ENCODE measurements at regions not wholly inside any gene's neighbourhood (a gene's known extent, or its start where the extent isn't known, plus 50 kb on each side); places are given as distances from the start of the nearest gene placed in this dataset.
A peak's percentile ranks its signal among the peaks of the same experiment; 100 is the strongest.

- H3K36me3 ChIP-seq: no peaks in the 10 kb centered on the region
- H3K27ac ChIP-seq: no peak overlapping the region
- no peaks in the 10 kb centered on the region for H3K27me3 ChIP-seq (replicated peaks)
- no peaks in the 10 kb centered on the region for H3K4me1 ChIP-seq (replicated peaks)
- DNase-seq (ENCODE audit: low read depth in 1 of 2, low spot score in 2 of 2): no peak
- no peak overlapping the region for H3K4me3 ChIP-seq
- no peaks in the 10 kb centered on the region for H3K9me3 ChIP-seq (replicated peaks)
Measured at GRCh38 chr12:87671757-87672156, 357.4 kb downstream of the C12orf50 start.

GRCh38 chr12:87670448-87670847 lies 358.8 kb downstream of the C12orf50 start:
- no peaks in the 10 kb centered on the region for H3K9me3 ChIP-seq (replicated peaks)
- no peak overlapping the region for H3K27ac ChIP-seq
- H3K4me3 ChIP-seq: no peak overlapping the region
- H3K27me3 ChIP-seq (replicated peaks): no peaks in the 10 kb centered on the region
- H3K36me3 ChIP-seq: no peaks in the 10 kb centered on the region
- H3K4me1 ChIP-seq (replicated peaks): no peaks in the 10 kb centered on the region
- no peak for DNase-seq (ENCODE audit: low read depth in 1 of 2, low spot score in 2 of 2)

GRCh38 chr12:87667378-87667777 lies 361.8 kb downstream of the C12orf50 start:
- Histone ChIP-seq H3K27ac (no peak overlapping the region), H3K4me3 (no peak overlapping the region), H3K4me1 (replicated peaks) (no peaks in the 10 kb centered on the region), H3K9me3 (replicated peaks) (no peaks in the 10 kb centered on the region), H3K27me3 (replicated peaks) (no peaks in the 10 kb centered on the region), H3K36me3 (no peaks in the 10 kb centered on the region)
- no peak for DNase-seq (ENCODE audit: low read depth in 1 of 2, low spot score in 2 of 2)

GRCh38 chr12:87661786-87662377 lies 367.3 kb downstream of the C12orf50 start:
- H3K27me3 ChIP-seq (replicated peaks): no peaks in the 10 kb centered on the region
- no peaks in the 10 kb centered on the region for H3K4me1 ChIP-seq (replicated peaks)
- H3K4me3 ChIP-seq: peak overlapping the region; percentile 30
- peak in 1 of 2 experiments; percentile 37 for DNase-seq (ENCODE audit: low read depth in 1 of 2, low spot score in 2 of 2)
- no peaks in the 10 kb centered on the region for H3K9me3 ChIP-seq (replicated peaks)
- no peaks in the 10 kb centered on the region for H3K36me3 ChIP-seq
- no peak overlapping the region for H3K27ac ChIP-seq

- H3K4me3 ChIP-seq: peak overlapping the region; percentile 30
- H3K27me3 ChIP-seq (replicated peaks): no peaks in the 10 kb centered on the region
- no peaks in the 10 kb centered on the region for H3K36me3 ChIP-seq
- no peaks in the 10 kb centered on the region for H3K4me1 ChIP-seq (replicated peaks)
- DNase-seq (ENCODE audit: low read depth in 1 of 2, low spot score in 2 of 2): no peak
- no peak overlapping the region for H3K27ac ChIP-seq
- no peaks in the 10 kb centered on the region for H3K9me3 ChIP-seq (replicated peaks)
Measured at GRCh38 chr12:87660987-87661774, 368.0 kb downstream of the C12orf50 start.

- H3K27ac ChIP-seq: no peak overlapping the region
- H3K36me3 ChIP-seq: no peaks in the 10 kb centered on the region
- H3K4me3 ChIP-seq: no peak overlapping the region
- no peaks in the 10 kb centered on the region for H3K27me3 ChIP-seq (replicated peaks)
- no peak for DNase-seq (ENCODE audit: low read depth in 1 of 2, low spot score in 2 of 2)
- no peaks in the 10 kb centered on the region for H3K4me1 ChIP-seq (replicated peaks)
- no peaks in the 10 kb centered on the region for H3K9me3 ChIP-seq (replicated peaks)
Measured at GRCh38 chr12:87660291-87660690, 368.9 kb downstream of the C12orf50 start.

GRCh38 chr12:87656311-87656710 lies 372.9 kb downstream of the C12orf50 start:
- H3K4me3 ChIP-seq: no peak overlapping the region
- no peak for DNase-seq (ENCODE audit: low read depth in 1 of 2, low spot score in 2 of 2)
- H3K4me1 ChIP-seq (replicated peaks): no peaks in the 10 kb centered on the region
- no peaks in the 10 kb centered on the region for H3K36me3 ChIP-seq
- no peaks in the 10 kb centered on the region for H3K9me3 ChIP-seq (replicated peaks)
- no peak overlapping the region for H3K27ac ChIP-seq
- no peaks in the 10 kb centered on the region for H3K27me3 ChIP-seq (replicated peaks)

- Histone ChIP-seq H3K4me3 (no peak overlapping the region), H3K27ac (no peak overlapping the region)
- DNase-seq (ENCODE audit: low read depth in 1 of 2, low spot score in 2 of 2): no peak
Measured at GRCh38 chr12:87651670-87652425, 377.4 kb downstream of the C12orf50 start.

GRCh38 chr12:87642245-87642644 lies 387.0 kb downstream of the C12orf50 start:
- Histone ChIP-seq H3K9me3 (replicated peaks) (no peaks in the 10 kb centered on the region), H3K27ac (no peak overlapping the region), H3K27me3 (replicated peaks) (no peaks in the 10 kb centered on the region), H3K4me3 (no peak overlapping the region), H3K4me1 (replicated peaks) (no peaks in the 10 kb centered on the region), H3K36me3 (no peaks in the 10 kb centered on the region)
- no peak for DNase-seq (ENCODE audit: low read depth in 1 of 2, low spot score in 2 of 2)

More at GRCh38 chr12:87651670-87652425, 377.4 kb downstream of the C12orf50 start:
- Histone ChIP-seq H3K4me1 (replicated peaks) (no peaks in the 10 kb centered on the region), H3K9me3 (replicated peaks) (no peaks in the 10 kb centered on the region), H3K27me3 (replicated peaks) (no peaks in the 10 kb centered on the region), H3K36me3 (no peaks in the 10 kb centered on the region)

GRCh38 chr12:87618199-87618598 lies 411.0 kb downstream of the C12orf50 start:
- no peaks in the 10 kb centered on the region for H3K4me1 ChIP-seq (replicated peaks)
- no peak for DNase-seq (ENCODE audit: low read depth in 1 of 2, low spot score in 2 of 2)

GRCh38 chr12:87612996-87613395 lies 416.2 kb downstream of the C12orf50 start:
- DNase-seq (ENCODE audit: low read depth in 1 of 2, low spot score in 2 of 2): no peak
- Histone ChIP-seq H3K36me3 (no peaks in the 10 kb centered on the region), H3K9me3 (replicated peaks) (no peaks in the 10 kb centered on the region), H3K27me3 (replicated peaks) (no peaks in the 10 kb centered on the region), H3K4me3 (no peak overlapping the region), H3K27ac (no peak overlapping the region), H3K4me1 (replicated peaks) (no peaks in the 10 kb centered on the region)

More at GRCh38 chr12:87618199-87618598, 411.0 kb downstream of the C12orf50 start:
- no peaks in the 10 kb centered on the region for H3K27me3 ChIP-seq (replicated peaks)
- no peak overlapping the region for H3K4me3 ChIP-seq
- H3K27ac ChIP-seq: no peak overlapping the region
- no peaks in the 10 kb centered on the region for H3K36me3 ChIP-seq
- no peaks in the 10 kb centered on the region for H3K9me3 ChIP-seq (replicated peaks)

GRCh38 chr12:87608321-87608720 lies 420.9 kb downstream of the C12orf50 start:
- no peak overlapping the region for H3K4me3 ChIP-seq
- H3K27ac ChIP-seq: no peak overlapping the region
- H3K27me3 ChIP-seq (replicated peaks): no peaks in the 10 kb centered on the region
- no peaks in the 10 kb centered on the region for H3K36me3 ChIP-seq
- no peaks in the 10 kb centered on the region for H3K9me3 ChIP-seq (replicated peaks)
- no peak for DNase-seq (ENCODE audit: low read depth in 1 of 2, low spot score in 2 of 2)
- no peaks in the 10 kb centered on the region for H3K4me1 ChIP-seq (replicated peaks)

GRCh38 chr12:87603727-87604126 lies 425.5 kb downstream of the C12orf50 start:
- Histone ChIP-seq H3K4me3 (no peak overlapping the region), H3K4me1 (replicated peaks) (no peaks in the 10 kb centered on the region)
- DNase-seq (ENCODE audit: low read depth in 1 of 2, low spot score in 2 of 2): no peak

GRCh38 chr12:87599459-87599858 lies 429.7 kb downstream of the C12orf50 start:
- Histone ChIP-seq H3K27ac (no peak overlapping the region), H3K9me3 (replicated peaks) (no peaks in the 10 kb centered on the region), H3K4me3 (no peak overlapping the region), H3K36me3 (no peaks in the 10 kb centered on the region), H3K4me1 (replicated peaks) (no peaks in the 10 kb centered on the region), H3K27me3 (replicated peaks) (no peaks in the 10 kb centered on the region)
- DNase-seq (ENCODE audit: low read depth in 1 of 2, low spot score in 2 of 2): no peak

More at GRCh38 chr12:87603727-87604126, 425.5 kb downstream of the C12orf50 start:
- no peaks in the 10 kb centered on the region for H3K9me3 ChIP-seq (replicated peaks)
- no peaks in the 10 kb centered on the region for H3K36me3 ChIP-seq
- H3K27ac ChIP-seq: no peak overlapping the region
- no peaks in the 10 kb centered on the region for H3K27me3 ChIP-seq (replicated peaks)

Measured in SJSA1 (cell line).